Panc1 (cell line): ENCODE measurements at regions not wholly inside any gene's neighbourhood (a gene's known extent, or its start where the extent isn't known, plus 50 kb on each side); places are given as distances from the start of the nearest gene placed in this dataset.

Experiments
- ATAC-seq: fragments of 200-7000 bp; cut with Tn5 transposase; 2 replicates; pipeline ENCODE4 v1.9.1; 2020; ENCODE audit warnings: mild to moderate bottlenecking, moderate library complexity
- BruUV-seq: library from RNA; stranded (reverse); fragments of 400-500 nt; replicated peaks from 2 replicates; lab custom pipeline; 2021; lab: Mats Ljungman, UMichigan
- CTCF ChIA-PET: fragments of 300-600 bp; sonication (Branson Sonifier 250); formaldehyde crosslinking; loops from one replicate; lab custom pipeline; 2022; ENCODE audit warnings: antibody characterized with exemption; lab: Charles Lee
- POLR2A ChIA-PET: fragments of 300-600 bp; sonication (Branson Sonifier 250); formaldehyde crosslinking; loops from one replicate; lab custom pipeline; 2022; ENCODE audit warnings: antibody characterized with exemption; lab: Charles Lee
- DNase-seq: peaks from one replicate; pipeline ENCODE4 v3.0.0-alpha.2; 2010; ENCODE audit warnings: low read depth, low spot score
- H3K27ac ChIP-seq: 2 replicates; pipeline ENCODE4 v1.5.1; 2011; ENCODE audit warnings: mild to moderate bottlenecking, low read length, inconsistent platforms
- H3K27me3 ChIP-seq: fragments of 200-500 bp; sonication (Bioruptor generic); 2 replicates; pipeline ENCODE4 v1.6.0; 2014; ENCODE audit warnings: low read length, inconsistent platforms; ENCODE audit not compliant: control insufficient read depth, insufficient read depth
- H3K36me3 ChIP-seq: fragments of 200-500 bp; sonication (Bioruptor generic); 2 replicates; pipeline ENCODE4 v1.5.1; 2014; ENCODE audit warnings: inconsistent platforms, mild to moderate bottlenecking, low read length, moderate library complexity; ENCODE audit not compliant: control insufficient read depth, insufficient read depth
- H3K4me1 ChIP-seq: 2 replicates; pipeline ENCODE4 v1.5.1; 2011; ENCODE audit warnings: inconsistent platforms, mild to moderate bottlenecking, low read length, moderate library complexity; ENCODE audit not compliant: control insufficient read depth, insufficient read depth
- H3K4me3 ChIP-seq, 2 experiments: 2 replicates each; pipeline ENCODE4 v1.5.1; 2011 to 2012; ENCODE audit warnings: low read depth in 2 of 2, low read length in 2 of 2, mild to moderate bottlenecking in 2 of 2, inconsistent platforms in 1 of 2, moderate library complexity in 1 of 2
- H3K9me3 ChIP-seq: fragments of 200-500 bp; sonication (Bioruptor generic); 2 replicates; pipeline ENCODE4 v1.5.1; 2014; ENCODE audit warnings: low read depth, mild to moderate bottlenecking, inconsistent platforms, low read length, moderate library complexity; ENCODE audit not compliant: control insufficient read depth, insufficient read depth
- CTCF ChIP-seq: fragments of 450-650 bp; IDR thresholded peaks from 2 replicates; pipeline ENCODE4 v1.5.1; 2017; ENCODE audit warnings: mild to moderate bottlenecking
- POLR2AphosphoS5 ChIP-seq: IDR thresholded peaks from 2 replicates; pipeline ENCODE4 v1.6.1; 2012; ENCODE audit warnings: mild to moderate bottlenecking, low read depth, low read length, moderate library complexity
- REST ChIP-seq, 2 experiments: IDR thresholded peaks; 2 replicates each; pipeline ENCODE4 v1.6.1; 2011 to 2012; ENCODE audit warnings: low read depth in 2 of 2, control low read depth in 1 of 2, low read length in 1 of 2, mild to moderate bottlenecking in 1 of 2, moderate library complexity in 1 of 2; ENCODE audit not compliant: insufficient read depth in 1 of 2
- SIN3A ChIP-seq: IDR thresholded peaks from 2 replicates; pipeline ENCODE4 v1.6.1; 2012; ENCODE audit warnings: low read depth, mild to moderate bottlenecking, low read length, moderate library complexity, borderline replicate concordance; ENCODE audit not compliant: insufficient read depth
- TCF7L2 ChIP-seq: IDR thresholded peaks from 2 replicates; pipeline ENCODE4 v1.6.1; 2011; ENCODE audit warnings: mild to moderate bottlenecking, low read depth, low read length, inconsistent platforms
- in situ Hi-C: cut with HindIII; loops from 2 replicates; pipeline ENCODE4 v1.10.0; 2016; ENCODE audit warnings: low sequenced_read_pairs, low pct_unique_long_range_greater_than_20kb
- intact Hi-C: fragments of 100-400 bp; cut with micrococcal nuclease; formaldehyde crosslinking; loops from one replicate; pipeline ENCODE4 v1.10.0; 2022; ENCODE audit not compliant: unreplicated experiment

- intact Hi-C loops = no loop called here
- in situ Hi-C loops = no loop called here
- Histone ChIP-seq H3K4me1 (no peaks in the 10 kb centered on the region), H3K36me3 (no peaks in the 10 kb centered on the region), H3K27me3 (no peaks in the 10 kb centered on the region), H3K9me3 (no peaks in the 10 kb centered on the region), H3K4me3 (no peak overlapping the region), H3K27ac (no peak overlapping the region)
- BruUV-seq = no TSS peak
- ATAC-seq = no peak
- POLR2A ChIA-PET = no interaction called here
- DNase-seq = no peak
- CTCF ChIA-PET = no interaction called here
- TF ChIP-seq CTCF (no peak), SIN3A (no peak), TCF7L2 (no peak), POLR2AphosphoS5 (no peak), REST (IDR thresholded peaks at IDR 0.05; ENCODE audit: insufficient read depth in 1 of 2, low read depth in 2 of 2, low read length in 1 of 2) (no peak)
Measured at GRCh38 chr5:64026493-64026892, 64.2 kb upstream of the HTR1A start.

GRCh38 chr5:64019746-64020145 lies 57.5 kb upstream of the HTR1A start:
- intact Hi-C loops (no loop called here), in situ Hi-C loops (no loop called here)
- TF ChIP-seq POLR2AphosphoS5 = no peak
- no peak for TF ChIP-seq SIN3A
- TF ChIP-seq REST (IDR thresholded peaks at IDR 0.05; ENCODE audit: insufficient read depth in 1 of 2, low read depth in 2 of 2, low read length in 1 of 2) = no peak
- no peak for TF ChIP-seq CTCF
- TF ChIP-seq TCF7L2 = no peak
- POLR2A ChIA-PET = no interaction called here
- no peak for ATAC-seq
- H3K27ac ChIP-seq = no peak overlapping the region
- BruUV-seq = no TSS peak
- no peaks in the 10 kb centered on the region for H3K27me3 ChIP-seq
- DNase-seq = no peak
- H3K4me3 ChIP-seq = no peak overlapping the region
- CTCF ChIA-PET = no interaction called here
- H3K36me3 ChIP-seq = no peaks in the 10 kb centered on the region
- no peaks in the 10 kb centered on the region for H3K9me3 ChIP-seq
- no peaks in the 10 kb centered on the region for H3K4me1 ChIP-seq
